Peyer's patch (tissue), 4 donors: ENCODE measurements at regions not wholly inside any gene's neighbourhood (a gene's known extent, or its start where the extent isn't known, plus 50 kb on each side); places are given as distances from the start of the nearest gene placed in this dataset.

Experiments used
- DNase-seq, 3 donors: peaks; one replicate each; pipeline ENCODE4 v3.0.0-alpha.2; 2017 to 2019
- H3K27ac ChIP-seq, 4 donors: fragments of 200-600 bp; sonication (generic); one replicate each; pipeline ENCODE4 v1.5.1; 2016 to 2019
- H3K27me3 ChIP-seq, 2 donors: fragments of 200-600 bp; sonication (generic); one replicate each; pipeline ENCODE4 v1.5.1; 2019
- H3K36me3 ChIP-seq, 3 donors: fragments of 200-600 bp; sonication (generic); one replicate each; pipeline ENCODE4 v1.5.1; 2016 to 2019
- H3K4me1 ChIP-seq, 4 donors: fragments of 200-600 bp; sonication (generic); one replicate each; pipeline ENCODE4 v1.5.1; 2016 to 2019
- H3K4me3 ChIP-seq, 4 donors: fragments of 200-600 bp; sonication (generic); 1 replicate in 3 of 4; 2 replicates in 1 of 4; pipeline ENCODE4 v1.5.1; 2016 to 2019; ENCODE audit warnings: mild to moderate bottlenecking in 1 of 4
- H3K9me3 ChIP-seq, 4 donors: fragments of 200-600 bp; sonication (generic); one replicate each; pipeline ENCODE4 v1.5.1; 2016 to 2019; ENCODE audit warnings: mild to moderate bottlenecking in 1 of 4
- POLR2A ChIP-seq, 2 donors: fragments of 450-650 bp; IDR thresholded peaks; one replicate each; pipeline ENCODE4 v1.5.1; 2017; ENCODE audit warnings: antibody characterized with exemption in 2 of 2, mild to moderate bottlenecking in 2 of 2, moderate library complexity in 2 of 2
- TF ChIP-seq, protein P1 (sequence below), 6 experiments: fragments of 450-650 bp in 4 of 6; fragments of 200-600 bp in 2 of 6; sonication (generic) in 1 of 6; IDR thresholded peaks; one replicate each; pipeline ENCODE4 v1.5.1; 2017 to 2019; ENCODE audit warnings: antibody characterized with exemption in 6 of 6, mild to moderate bottlenecking in 3 of 6, moderate library complexity in 1 of 6

- H3K27me3 ChIP-seq, result no peaks in the 10 kb centered on the region
- H3K9me3 ChIP-seq, result no peaks in the 10 kb centered on the region
- H3K4me1 ChIP-seq, result no peaks in the 10 kb centered on the region
- H3K27ac ChIP-seq, result no peak overlapping the region
- no peaks in the 10 kb centered on the region for H3K36me3 ChIP-seq
- no peak for TF ChIP-seq POLR2A (IDR thresholded peaks at IDR 0.05)
- TF ChIP-seq, protein P1, sequence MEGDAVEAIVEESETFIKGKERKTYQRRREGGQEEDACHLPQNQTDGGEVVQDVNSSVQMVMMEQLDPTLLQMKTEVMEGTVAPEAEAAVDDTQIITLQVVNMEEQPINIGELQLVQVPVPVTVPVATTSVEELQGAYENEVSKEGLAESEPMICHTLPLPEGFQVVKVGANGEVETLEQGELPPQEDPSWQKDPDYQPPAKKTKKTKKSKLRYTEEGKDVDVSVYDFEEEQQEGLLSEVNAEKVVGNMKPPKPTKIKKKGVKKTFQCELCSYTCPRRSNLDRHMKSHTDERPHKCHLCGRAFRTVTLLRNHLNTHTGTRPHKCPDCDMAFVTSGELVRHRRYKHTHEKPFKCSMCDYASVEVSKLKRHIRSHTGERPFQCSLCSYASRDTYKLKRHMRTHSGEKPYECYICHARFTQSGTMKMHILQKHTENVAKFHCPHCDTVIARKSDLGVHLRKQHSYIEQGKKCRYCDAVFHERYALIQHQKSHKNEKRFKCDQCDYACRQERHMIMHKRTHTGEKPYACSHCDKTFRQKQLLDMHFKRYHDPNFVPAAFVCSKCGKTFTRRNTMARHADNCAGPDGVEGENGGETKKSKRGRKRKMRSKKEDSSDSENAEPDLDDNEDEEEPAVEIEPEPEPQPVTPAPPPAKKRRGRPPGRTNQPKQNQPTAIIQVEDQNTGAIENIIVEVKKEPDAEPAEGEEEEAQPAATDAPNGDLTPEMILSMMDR (IDR thresholded peaks at IDR 0.05), result no peak
- H3K4me3 ChIP-seq, result no peak overlapping the region
- DNase-seq, result no peak
These were observed 229.6 kb upstream of the NAV3 start for GRCh38 chr12:77601069-77601468.

DNA sequence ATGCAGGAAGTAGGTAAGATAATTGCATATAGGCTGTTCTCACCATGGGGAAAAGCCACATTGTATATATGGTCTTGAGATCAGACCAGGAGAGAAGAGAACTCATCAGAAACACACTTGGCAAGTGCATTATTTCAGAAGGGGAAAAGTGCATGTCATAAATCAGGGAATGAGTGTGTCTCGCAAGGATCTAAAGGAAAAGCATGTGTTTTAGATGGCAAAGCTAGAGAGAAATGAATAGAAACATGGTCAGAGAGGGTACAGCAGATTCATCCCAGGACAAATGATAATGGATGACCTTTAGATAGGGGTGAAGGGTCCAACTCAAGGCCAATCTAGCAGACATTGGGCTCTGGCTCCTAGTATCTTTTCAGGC is 230.2 kb upstream of the NAV3 start:
- no peak overlapping the region for H3K4me3 ChIP-seq
- H3K9me3 ChIP-seq, result no peaks in the 10 kb centered on the region
- H3K27me3 ChIP-seq, result no peaks in the 10 kb centered on the region
- H3K27ac ChIP-seq, result no peak overlapping the region
- no peak for DNase-seq
- H3K4me1 ChIP-seq, result no peaks in the 10 kb centered on the region
- H3K36me3 ChIP-seq, result no peaks in the 10 kb centered on the region
- no peak for TF ChIP-seq POLR2A (IDR thresholded peaks at IDR 0.05)
- TF ChIP-seq, protein P1 (IDR thresholded peaks at IDR 0.05), result no peak

DNA sequence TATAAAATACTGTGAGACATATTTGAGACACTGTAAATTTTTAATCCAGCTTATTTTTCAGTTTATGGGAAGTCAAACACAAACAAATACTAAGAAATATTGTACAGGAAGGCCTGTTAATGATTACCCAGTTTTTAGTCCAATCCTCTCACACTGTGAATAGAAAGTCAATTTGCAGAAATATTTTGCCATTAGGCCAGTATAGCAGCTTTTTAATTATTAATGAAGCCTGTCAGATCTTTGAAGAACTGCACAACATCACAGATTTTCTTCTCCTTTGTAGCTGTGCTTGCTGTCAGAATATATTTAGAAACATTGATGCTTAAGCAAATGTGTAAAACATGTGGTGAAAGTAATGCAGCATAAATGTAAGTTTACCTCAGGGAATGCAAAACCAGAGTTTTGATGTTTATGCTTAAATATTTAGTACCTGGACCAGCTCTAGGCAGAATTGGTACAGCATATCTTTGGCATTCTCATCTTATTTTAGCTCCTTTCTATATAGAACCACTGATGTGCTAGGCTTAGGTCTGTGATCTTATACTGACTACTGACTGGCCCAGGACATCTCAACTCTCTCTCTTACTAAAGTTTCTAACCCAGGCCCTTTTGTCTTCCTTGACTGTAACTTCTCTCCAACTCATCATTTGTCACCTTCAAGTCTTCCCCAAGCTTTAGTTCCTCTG is 230.8 kb upstream of the NAV3 start:
- TF ChIP-seq, protein P1 (IDR thresholded peaks at IDR 0.05), result no peak
- no peak for TF ChIP-seq POLR2A (IDR thresholded peaks at IDR 0.05)
- Histone ChIP-seq H3K27me3 (no peaks in the 10 kb centered on the region), H3K27ac (no peak overlapping the region), H3K4me3 (no peak overlapping the region), H3K36me3 (no peaks in the 10 kb centered on the region), H3K9me3 (no peaks in the 10 kb centered on the region), H3K4me1 (no peaks in the 10 kb centered on the region)
- no peak for DNase-seq

DNA sequence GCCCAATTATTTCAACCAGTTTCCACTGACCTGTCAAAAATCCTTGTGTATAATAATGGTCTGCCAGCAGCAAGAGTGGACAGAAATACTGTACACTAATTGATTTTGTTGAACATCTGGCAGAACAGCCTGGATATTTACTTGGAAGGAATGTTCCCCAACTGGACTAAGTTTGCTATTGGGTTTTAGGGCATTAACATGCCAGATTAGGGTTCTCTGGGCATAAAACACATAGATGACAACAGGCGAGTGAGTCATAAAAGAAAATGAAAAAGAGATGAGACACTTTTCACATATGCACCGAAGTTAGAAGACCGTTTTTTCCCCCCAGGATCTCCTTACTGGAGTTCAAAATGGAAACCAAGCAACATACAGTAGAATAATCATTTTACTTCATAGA is 236.3 kb upstream of the NAV3 start:
- Histone ChIP-seq H3K27ac (no peak overlapping the region), H3K9me3 (no peaks in the 10 kb centered on the region), H3K4me1 (no peaks in the 10 kb centered on the region), H3K27me3 (no peaks in the 10 kb centered on the region), H3K36me3 (no peaks in the 10 kb centered on the region), H3K4me3 (no peak overlapping the region)
- no peak for DNase-seq
- TF ChIP-seq POLR2A (IDR thresholded peaks at IDR 0.05), result no peak
- TF ChIP-seq, protein P1 (IDR thresholded peaks at IDR 0.05), result no peak

DNA sequence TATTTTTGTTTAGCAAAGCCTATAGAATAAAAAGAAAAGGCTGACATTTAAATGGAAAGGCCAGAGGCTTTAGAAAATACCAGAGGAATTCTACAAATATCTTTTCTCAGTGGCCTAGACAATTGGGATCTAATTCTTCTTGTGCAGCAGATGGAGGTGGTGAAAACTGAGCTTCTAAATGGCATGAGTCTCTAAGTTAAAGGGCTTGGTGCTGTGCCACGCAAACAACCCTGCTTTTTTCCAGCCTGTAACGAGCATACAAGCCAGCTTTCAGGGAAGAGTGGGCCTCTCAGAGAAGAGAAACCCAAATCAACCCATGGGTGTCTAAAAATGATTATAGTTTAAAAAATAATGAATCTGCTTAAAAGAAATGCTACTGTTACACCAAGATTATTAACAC is 237.9 kb upstream of the NAV3 start:
- no peak overlapping the region for H3K4me3 ChIP-seq
- H3K9me3 ChIP-seq, result no peaks in the 10 kb centered on the region
- H3K36me3 ChIP-seq, result no peaks in the 10 kb centered on the region
- H3K27me3 ChIP-seq, result no peaks in the 10 kb centered on the region
- no peak for DNase-seq
- TF ChIP-seq POLR2A (IDR thresholded peaks at IDR 0.05), result no peak
- TF ChIP-seq, protein P1 (IDR thresholded peaks at IDR 0.05), result no peak
- H3K4me1 ChIP-seq, result no peaks in the 10 kb centered on the region
- no peak overlapping the region for H3K27ac ChIP-seq
